NAMALWA (cell line): ENCODE measurements at regions not wholly inside any gene's neighbourhood (a gene's known extent, or its start where the extent isn't known, plus 50 kb on each side); places are given as distances from the start of the nearest gene placed in this dataset.

Experiments
- DNase-seq: peaks from one replicate; pipeline ENCODE4 v3.0.0-alpha.2; 2015; ENCODE audit warnings: low spot score

GRCh38 chr6:49097664-49098063 is 365.4 kb downstream of the MMUT start:
- peak; percentile 6 for DNase-seq

GRCh38 chr6:49097116-49097515 is 365.9 kb downstream of the MMUT start:
- DNase-seq = no peak

- DNase-seq = no peak
Measured at GRCh38 chr6:49088631-49089030, 374.4 kb downstream of the MMUT start.

- DNase-seq = no peak
Measured at GRCh38 chr6:49087369-49087768, 375.7 kb downstream of the MMUT start.

- no peak for DNase-seq
Measured at GRCh38 chr6:49082611-49083010, 380.4 kb downstream of the MMUT start.

GRCh38 chr6:49072885-49073620 is 390.0 kb downstream of the MMUT start:
- DNase-seq = no peak

- no peak for DNase-seq
Measured at GRCh38 chr6:49072146-49072545, 390.9 kb downstream of the MMUT start.

- DNase-seq = no peak
Measured at GRCh38 chr6:49070411-49070810, 392.6 kb downstream of the MMUT start.

- no peak for DNase-seq
Measured at GRCh38 chr6:49054311-49054710, 408.7 kb downstream of the MMUT start.

- DNase-seq = no peak
Measured at GRCh38 chr6:49052901-49053300, 410.2 kb downstream of the MMUT start.

- no peak for DNase-seq
Measured at GRCh38 chr6:49051281-49051680, 411.8 kb downstream of the MMUT start.

- no peak for DNase-seq
Measured at GRCh38 chr6:49050584-49050983, 412.5 kb downstream of the MMUT start.

- no peak for DNase-seq
Measured at GRCh38 chr6:49038294-49038822, 424.7 kb downstream of the MMUT start.

- DNase-seq = no peak
Measured at GRCh38 chr6:49030251-49031020, 432.6 kb downstream of the MMUT start.

GRCh38 chr6:49027644-49028043 is 435.4 kb downstream of the MMUT start:
- no peak for DNase-seq

- no peak for DNase-seq
Measured at GRCh38 chr6:49025273-49026240, 437.5 kb downstream of the MMUT start.

- no peak for DNase-seq
Measured at GRCh38 chr6:49004801-49005200, 458.3 kb downstream of the MMUT start.

- DNase-seq = no peak
Measured at GRCh38 chr6:49003348-49003747, 459.7 kb downstream of the MMUT start.

GRCh38 chr6:49001856-49002541 is 461.1 kb downstream of the MMUT start:
- no peak for DNase-seq

GRCh38 chr6:48998574-48998973 is 464.5 kb downstream of the MMUT start:
- no peak for DNase-seq

GRCh38 chr6:48996461-48997119 is 466.5 kb downstream of the MMUT start:
- no peak for DNase-seq
